Activated naive CD4-positive, alpha-beta T cell treated with anti-CD3 and anti-CD28 coated beads, Interleukin-2, amount 10 ng/mL, durations not matched to agents 7 days and 5 days (primary cell): ENCODE measurements at regions not wholly inside any gene's neighbourhood (a gene's known extent, or its start where the extent isn't known, plus 50 kb on each side); places are given as distances from the start of the nearest gene placed in this dataset.

Experiments
- CTCF ChIA-PET: fragments of 350-600 bp; sonication (Branson Sonifier 250); formaldehyde crosslinking; loops from one replicate; lab custom pipeline; 2021; ENCODE audit warnings: antibody characterized with exemption; lab: Charles Lee
- DNase-seq: peaks from one replicate; pipeline ENCODE4 v3.0.0-alpha.2; 2020
- H3K27ac Mint-ChIP-seq: one replicate; pipeline ENCODE4 v1.8.0; 2021; ENCODE audit warnings: mild to moderate bottlenecking, moderate library complexity, mixed read lengths
- H3K27me3 Mint-ChIP-seq: one replicate; pipeline ENCODE4 v1.8.0; 2021; ENCODE audit warnings: mild to moderate bottlenecking, mixed read lengths
- H3K36me3 Mint-ChIP-seq: one replicate; pipeline ENCODE4 v1.8.0; 2021; ENCODE audit warnings: mixed read lengths
- H3K4me1 Mint-ChIP-seq: one replicate; pipeline ENCODE4 v1.8.0; 2021; ENCODE audit warnings: mixed read lengths
- H3K4me3 Mint-ChIP-seq: one replicate; pipeline ENCODE4 v1.8.0; 2021; ENCODE audit warnings: mild to moderate bottlenecking, moderate library complexity, mixed read lengths
- H3K9me3 Mint-ChIP-seq: one replicate; pipeline ENCODE4 v1.8.0; 2021; ENCODE audit warnings: mixed read lengths

DNA sequence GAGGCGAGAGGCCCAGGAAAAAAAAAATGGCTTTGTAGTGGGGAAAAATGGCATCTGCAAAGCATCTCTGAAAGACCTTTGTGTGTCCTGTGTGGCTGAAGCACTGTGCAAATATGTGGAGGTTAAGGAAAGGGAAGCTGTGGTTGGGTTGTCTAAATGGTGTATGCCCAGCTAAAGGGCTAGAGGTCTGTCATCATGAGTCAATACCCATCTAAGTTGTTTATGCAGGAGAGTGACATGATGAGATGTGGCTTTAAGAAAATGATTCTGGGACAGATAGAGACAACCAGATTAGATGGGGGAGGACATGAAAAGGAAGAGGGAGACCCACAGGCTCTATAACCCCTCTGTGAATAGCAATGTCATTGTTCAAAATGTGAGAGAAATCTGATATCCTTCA is 280.7 kb downstream of the MFSD1 start:
- CTCF ChIA-PET, result no interaction called here
- Mint-ChIP-seq H3K36me3 (no peaks in the 10 kb centered on the region), H3K27ac (no peak overlapping the region), H3K4me1 (no peaks in the 10 kb centered on the region), H3K9me3 (no peaks in the 10 kb centered on the region), H3K27me3 (no peaks in the 10 kb centered on the region), H3K4me3 (no peak overlapping the region)
- DNase-seq, result no peak

DNA sequence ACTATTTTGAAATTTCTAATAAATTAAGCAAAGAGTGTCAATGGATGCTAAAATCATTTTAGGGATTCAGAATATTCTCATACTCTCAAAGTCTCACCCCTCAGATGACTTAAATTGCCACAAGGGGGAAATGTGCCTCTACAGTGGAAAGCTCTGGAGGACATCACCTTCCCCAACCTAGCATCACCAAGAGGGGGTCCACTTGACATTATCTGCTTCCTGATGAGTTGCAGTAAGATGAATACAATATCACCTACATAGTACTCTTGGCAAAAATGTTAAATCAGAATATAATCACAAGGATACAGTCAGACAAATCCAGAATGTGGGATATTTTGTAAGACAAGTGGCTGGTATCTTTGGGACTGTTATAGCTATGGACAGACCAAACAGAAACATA is 290.1 kb downstream of the MFSD1 start:
- Mint-ChIP-seq H3K36me3 (no peaks in the 10 kb centered on the region), H3K4me3 (no peak overlapping the region), H3K9me3 (no peaks in the 10 kb centered on the region), H3K4me1 (no peaks in the 10 kb centered on the region), H3K27ac (no peak overlapping the region), H3K27me3 (no peaks in the 10 kb centered on the region)
- DNase-seq, result no peak
- CTCF ChIA-PET, result no interaction called here

DNA sequence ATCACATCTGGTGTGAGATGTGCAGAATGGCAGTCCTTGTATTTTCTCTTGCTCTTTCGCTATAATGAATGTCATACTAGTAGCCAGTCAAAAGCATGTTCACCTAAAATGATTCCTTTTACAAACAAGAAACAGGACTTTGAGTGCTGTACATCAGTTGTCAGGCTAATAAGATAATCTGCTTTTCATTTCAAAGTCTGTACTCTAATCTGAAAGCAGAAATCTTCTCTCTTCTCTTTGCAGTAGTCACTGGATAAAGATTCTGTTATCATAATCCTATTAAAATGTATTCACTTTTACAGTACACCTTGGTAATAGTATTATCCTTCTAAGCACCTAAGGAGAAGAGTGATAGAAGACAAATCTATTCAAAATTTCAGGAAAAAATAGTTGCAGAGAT is 300.1 kb downstream of the MFSD1 start:
- H3K4me3 Mint-ChIP-seq, result no peak overlapping the region
- H3K27me3 Mint-ChIP-seq, result no peaks in the 10 kb centered on the region
- no peak for DNase-seq
- H3K4me1 Mint-ChIP-seq, result no peaks in the 10 kb centered on the region
- peaks cover 2% of the 10 kb centered on the region for H3K9me3 Mint-ChIP-seq
- CTCF ChIA-PET, result no interaction called here
- no peaks in the 10 kb centered on the region for H3K36me3 Mint-ChIP-seq
- H3K27ac Mint-ChIP-seq, result no peak overlapping the region

DNA sequence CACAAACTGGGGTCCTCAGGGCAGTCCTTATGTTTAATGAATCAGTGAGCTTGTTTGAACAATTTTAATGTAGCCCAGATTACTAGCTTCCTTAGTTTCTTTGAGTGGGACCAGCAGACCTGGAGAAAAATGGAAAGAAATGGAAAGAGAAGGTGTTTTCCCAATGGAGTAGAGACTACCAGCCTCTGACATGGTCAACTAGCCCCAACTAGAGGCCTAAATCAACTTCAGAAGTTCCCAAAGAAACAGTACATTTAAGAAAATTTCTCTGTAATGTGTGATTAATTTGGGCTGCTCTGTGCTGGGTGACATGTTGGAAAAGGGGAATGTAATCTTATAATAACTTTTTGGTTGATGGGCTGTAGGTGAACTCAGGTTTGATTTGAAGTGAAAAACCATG is 310.9 kb downstream of the MFSD1 start:
- no peaks in the 10 kb centered on the region for H3K36me3 Mint-ChIP-seq
- H3K27ac Mint-ChIP-seq, result no peak overlapping the region
- CTCF ChIA-PET, result no interaction called here
- H3K9me3 Mint-ChIP-seq, result no peaks in the 10 kb centered on the region
- H3K4me1 Mint-ChIP-seq, result no peaks in the 10 kb centered on the region
- H3K4me3 Mint-ChIP-seq, result no peak overlapping the region
- no peaks in the 10 kb centered on the region for H3K27me3 Mint-ChIP-seq
- DNase-seq, result no peak

DNA sequence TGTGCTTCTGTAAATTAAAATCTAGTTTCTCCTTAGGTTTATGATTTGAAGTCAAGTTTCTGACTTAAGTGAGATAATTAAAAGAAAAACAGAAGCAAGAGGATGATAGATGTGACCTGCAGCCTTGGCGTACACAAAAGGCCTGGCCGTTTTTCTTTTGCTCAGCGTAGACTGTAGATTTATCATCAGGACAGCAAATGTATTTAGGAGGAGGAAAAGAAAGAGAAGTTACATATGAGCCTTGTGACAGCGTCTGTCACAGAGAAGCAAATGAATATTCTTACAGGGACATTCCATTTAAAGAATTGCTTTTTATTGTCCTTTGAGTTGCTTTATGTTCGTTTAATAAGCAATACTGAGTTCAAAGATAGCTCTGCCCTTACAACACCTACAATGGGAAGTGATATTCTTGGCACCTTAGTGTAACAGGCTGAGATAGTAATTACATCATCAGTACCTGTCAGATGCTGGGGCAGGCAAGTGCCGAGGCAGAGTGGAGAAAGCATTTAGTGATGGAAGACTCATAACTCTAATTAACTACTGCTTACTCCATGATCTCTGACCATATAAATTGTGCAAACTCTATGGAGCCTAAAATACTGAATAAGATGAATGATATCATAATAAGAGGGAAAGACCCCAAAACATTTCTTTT is 311.5 kb downstream of the MFSD1 start:
- CTCF ChIA-PET, result no interaction called here
- H3K4me1 Mint-ChIP-seq, result no peaks in the 10 kb centered on the region
- no peak for DNase-seq
- H3K27ac Mint-ChIP-seq, result no peak overlapping the region
- no peak overlapping the region for H3K4me3 Mint-ChIP-seq
- H3K27me3 Mint-ChIP-seq, result no peaks in the 10 kb centered on the region
- H3K9me3 Mint-ChIP-seq, result no peaks in the 10 kb centered on the region
- H3K36me3 Mint-ChIP-seq, result no peaks in the 10 kb centered on the region

DNA sequence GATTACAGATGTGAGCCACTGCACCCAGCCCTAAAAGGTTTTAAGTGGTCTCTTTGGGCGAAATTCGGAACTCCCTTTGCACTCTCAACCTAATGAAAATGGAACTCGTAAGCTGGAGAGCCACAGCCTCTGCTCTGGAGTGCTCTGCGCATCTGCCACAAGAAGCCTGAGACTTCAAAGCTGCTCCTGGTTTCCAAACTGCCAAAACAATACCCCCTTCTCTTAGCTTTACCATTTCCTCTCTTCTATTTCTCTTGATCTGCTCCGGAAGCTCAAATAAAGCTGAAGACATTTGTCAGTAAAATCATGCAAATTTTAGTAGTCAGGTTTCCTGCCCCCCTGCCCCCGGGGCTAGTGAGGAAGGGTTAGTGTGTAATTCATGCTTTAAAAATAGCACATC is 312.7 kb downstream of the MFSD1 start:
- H3K27ac Mint-ChIP-seq, result no peak overlapping the region

DNA sequence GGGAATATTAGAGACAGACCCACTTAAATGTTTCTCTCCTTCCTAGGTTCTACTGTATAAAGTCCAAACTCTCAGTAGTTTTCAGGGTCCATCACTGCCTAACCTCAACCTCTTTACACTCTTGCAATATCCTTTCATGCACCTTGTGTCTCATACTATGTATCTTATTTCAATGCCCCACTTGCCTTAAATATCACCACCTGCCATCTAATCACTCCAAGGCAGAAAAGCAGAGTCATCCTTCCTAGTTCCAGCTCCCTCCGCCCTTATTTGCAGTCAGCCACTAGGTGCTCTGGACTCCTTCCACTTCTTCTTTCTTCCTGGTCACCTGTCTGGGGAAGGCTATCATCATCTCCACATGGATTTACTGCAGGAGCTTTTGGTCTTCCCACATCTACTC is 322.0 kb downstream of the MFSD1 start:
- Mint-ChIP-seq H3K36me3 (no peaks in the 10 kb centered on the region), H3K4me3 (no peak overlapping the region), H3K27ac (no peak overlapping the region), H3K27me3 (no peaks in the 10 kb centered on the region), H3K9me3 (no peaks in the 10 kb centered on the region), H3K4me1 (no peaks in the 10 kb centered on the region)
- CTCF ChIA-PET, result no interaction called here
- DNase-seq, result no peak

More for the DNA sequence above, 312.7 kb downstream of the MFSD1 start:
- Mint-ChIP-seq H3K4me1 (no peaks in the 10 kb centered on the region), H3K9me3 (no peaks in the 10 kb centered on the region), H3K27me3 (no peaks in the 10 kb centered on the region), H3K36me3 (no peaks in the 10 kb centered on the region), H3K4me3 (no peak overlapping the region)
- CTCF ChIA-PET, result no interaction called here
- DNase-seq, result no peak

DNA sequence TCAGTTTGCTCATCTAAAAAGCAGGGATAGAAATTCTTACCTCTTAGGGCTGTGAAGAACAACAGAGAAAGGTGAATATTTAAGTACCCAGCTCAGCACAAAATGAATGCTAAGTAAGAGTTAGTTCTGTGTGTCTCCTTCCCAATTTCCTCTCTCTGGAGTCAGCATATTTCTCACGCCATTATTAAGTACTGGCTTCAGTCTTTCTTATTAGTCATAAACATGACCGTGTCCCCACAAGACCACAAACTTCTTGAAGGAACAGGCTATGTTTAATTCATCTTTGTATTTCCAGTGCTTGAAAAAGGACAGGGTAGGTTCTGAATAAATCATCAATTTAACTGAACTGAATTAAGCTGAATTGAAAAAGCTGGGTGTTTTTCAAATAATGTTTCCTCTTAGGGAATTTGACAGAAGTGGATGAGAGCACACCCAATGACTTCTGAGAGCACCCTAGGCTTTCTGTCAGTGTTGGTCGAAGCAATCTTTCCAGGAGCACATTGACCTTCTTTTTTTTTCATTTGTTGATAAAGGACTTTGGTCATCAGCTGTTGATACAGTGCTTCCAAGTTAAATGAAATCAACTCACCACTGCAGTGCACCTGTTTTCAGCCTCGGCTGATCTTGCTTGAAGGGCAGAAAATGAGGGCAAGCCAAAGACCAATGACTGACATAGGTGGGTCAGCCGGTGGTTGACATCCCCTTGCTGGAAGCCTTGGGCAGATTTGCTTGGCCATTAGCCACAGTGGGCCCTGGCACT is 324.6 kb downstream of the MFSD1 start:
- CTCF ChIA-PET, result interaction anchor here (0.7 kb wide), 1 partner anchor 201 kb away, joined by 3 read pairs; no protein-coding TSS in a partner anchor
- H3K36me3 Mint-ChIP-seq, result no peaks in the 10 kb centered on the region
- no peak for DNase-seq
- no peaks in the 10 kb centered on the region for H3K9me3 Mint-ChIP-seq
- no peaks in the 10 kb centered on the region for H3K27me3 Mint-ChIP-seq
- H3K4me1 Mint-ChIP-seq, result no peaks in the 10 kb centered on the region
- H3K27ac Mint-ChIP-seq, result no peak overlapping the region
- H3K4me3 Mint-ChIP-seq, result no peak overlapping the region

DNA sequence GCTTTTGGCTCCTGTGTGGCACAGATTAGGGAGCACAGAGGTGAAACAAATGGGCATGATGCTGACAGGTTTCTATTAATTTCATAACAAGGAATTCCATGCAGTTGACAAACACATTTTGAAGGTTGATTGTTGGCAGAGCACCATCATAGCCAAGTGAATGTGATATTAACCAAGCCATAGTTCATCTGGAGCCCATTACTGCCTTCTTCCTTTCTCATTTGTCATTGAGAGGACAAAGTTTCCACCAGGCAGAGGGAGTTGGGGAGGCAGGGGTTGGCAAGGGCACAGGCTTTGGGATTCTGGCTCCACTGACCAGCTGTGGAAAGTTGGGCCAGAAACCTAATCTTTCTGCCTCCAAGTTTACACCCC is 325.2 kb downstream of the MFSD1 start:
- H3K27ac Mint-ChIP-seq, result no peak overlapping the region
- H3K36me3 Mint-ChIP-seq, result no peaks in the 10 kb centered on the region
- H3K4me1 Mint-ChIP-seq, result no peaks in the 10 kb centered on the region
- no peaks in the 10 kb centered on the region for H3K27me3 Mint-ChIP-seq
- no peak for DNase-seq
- no peaks in the 10 kb centered on the region for H3K9me3 Mint-ChIP-seq
- H3K4me3 Mint-ChIP-seq, result no peak overlapping the region
- CTCF ChIA-PET, result no interaction called here

DNA sequence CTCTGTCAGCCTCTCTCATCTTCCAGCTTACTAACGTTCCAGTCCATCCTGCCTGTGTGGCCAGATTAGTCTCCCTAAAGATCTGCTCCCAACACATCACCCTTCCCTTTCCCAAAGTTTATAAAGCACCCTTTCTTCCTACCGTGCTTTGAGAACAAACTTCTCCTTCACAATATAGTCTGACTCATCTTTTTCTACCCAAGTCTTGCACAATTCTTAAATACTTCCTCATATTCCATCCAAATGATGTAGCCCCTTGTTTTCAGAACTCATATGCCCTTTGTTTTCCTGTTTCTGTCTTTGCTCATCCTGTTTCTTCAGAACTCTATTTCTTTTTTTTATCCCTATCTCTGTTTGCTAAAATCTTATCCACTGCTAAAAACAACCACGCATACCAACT is 326.8 kb downstream of the MFSD1 start:
- no peaks in the 10 kb centered on the region for H3K27me3 Mint-ChIP-seq
- H3K9me3 Mint-ChIP-seq, result no peaks in the 10 kb centered on the region
- no peak for DNase-seq
- no peak overlapping the region for H3K27ac Mint-ChIP-seq
- H3K36me3 Mint-ChIP-seq, result no peaks in the 10 kb centered on the region
- H3K4me3 Mint-ChIP-seq, result no peak overlapping the region
- no peaks in the 10 kb centered on the region for H3K4me1 Mint-ChIP-seq
- CTCF ChIA-PET, result no interaction called here

DNA sequence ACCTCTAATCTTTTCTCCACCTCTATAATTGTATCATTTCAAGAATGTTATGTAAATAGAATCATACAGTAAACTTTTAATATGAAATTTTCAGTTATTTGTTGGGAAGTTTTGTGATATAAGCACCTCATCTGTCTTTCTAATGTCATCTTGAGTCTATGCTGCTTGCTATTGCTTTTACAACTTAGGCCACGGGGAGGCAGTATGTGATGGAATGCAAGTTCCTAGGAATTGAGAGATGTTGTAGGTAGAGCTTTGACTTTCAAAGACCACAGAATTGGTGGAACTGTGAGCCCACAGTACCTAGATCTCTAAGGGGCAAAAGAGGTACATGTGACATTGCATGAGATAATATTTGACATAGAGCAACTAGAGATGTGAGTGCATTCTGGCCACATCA is 328.3 kb downstream of the MFSD1 start:
- CTCF ChIA-PET, result no interaction called here
- Mint-ChIP-seq H3K4me3 (no peak overlapping the region), H3K36me3 (no peaks in the 10 kb centered on the region), H3K4me1 (no peaks in the 10 kb centered on the region), H3K27ac (no peak overlapping the region), H3K9me3 (no peaks in the 10 kb centered on the region), H3K27me3 (no peaks in the 10 kb centered on the region)
- no peak for DNase-seq

DNA sequence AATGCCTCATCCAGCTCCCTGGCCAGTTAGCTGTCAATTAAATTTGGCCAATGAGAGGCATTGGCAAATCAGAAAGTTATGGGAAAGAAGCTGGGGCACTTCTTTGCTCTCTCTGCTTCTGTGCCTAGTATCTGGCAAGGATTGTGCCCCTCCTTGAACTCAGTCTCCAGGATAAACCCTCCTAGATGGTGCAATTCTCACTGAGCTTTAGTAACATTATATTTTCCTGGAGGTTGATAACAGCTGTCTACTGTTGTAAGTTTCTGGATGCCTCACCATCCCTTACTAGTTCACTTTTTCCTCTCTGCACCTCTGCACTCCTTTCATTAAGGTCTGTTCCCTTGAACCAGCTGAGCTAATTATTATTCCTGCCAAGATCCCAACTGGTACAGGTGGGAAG is 329.5 kb downstream of the MFSD1 start:
- no peak overlapping the region for H3K4me3 Mint-ChIP-seq
- H3K27me3 Mint-ChIP-seq, result no peaks in the 10 kb centered on the region
- no peaks in the 10 kb centered on the region for H3K4me1 Mint-ChIP-seq
- no peak overlapping the region for H3K27ac Mint-ChIP-seq
- CTCF ChIA-PET, result no interaction called here
- no peaks in the 10 kb centered on the region for H3K36me3 Mint-ChIP-seq
- no peaks in the 10 kb centered on the region for H3K9me3 Mint-ChIP-seq
- DNase-seq, result no peak

DNA sequence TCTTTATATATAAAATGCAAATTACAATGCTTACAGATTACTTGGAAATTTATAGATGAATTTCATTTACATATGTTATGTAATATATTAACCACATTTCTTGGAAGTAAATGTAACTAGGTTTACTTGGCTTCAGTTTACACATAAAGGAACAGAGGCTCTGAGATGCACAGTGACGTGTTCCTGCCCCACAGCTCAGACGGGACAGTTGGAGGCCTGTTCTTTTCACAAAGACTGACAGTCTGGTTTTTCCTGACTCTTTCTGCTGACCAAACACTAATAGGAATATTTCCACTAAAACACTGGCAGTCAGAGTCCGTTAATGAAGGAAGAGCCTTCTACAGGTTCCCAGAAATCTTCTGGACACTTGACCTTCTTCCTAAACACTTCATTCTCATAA is 336.1 kb downstream of the MFSD1 start:
- no peak for DNase-seq
- Mint-ChIP-seq H3K4me1 (no peaks in the 10 kb centered on the region), H3K27ac (no peak overlapping the region), H3K4me3 (no peak overlapping the region), H3K27me3 (no peaks in the 10 kb centered on the region), H3K9me3 (no peaks in the 10 kb centered on the region), H3K36me3 (no peaks in the 10 kb centered on the region)
- CTCF ChIA-PET, result no interaction called here

DNA sequence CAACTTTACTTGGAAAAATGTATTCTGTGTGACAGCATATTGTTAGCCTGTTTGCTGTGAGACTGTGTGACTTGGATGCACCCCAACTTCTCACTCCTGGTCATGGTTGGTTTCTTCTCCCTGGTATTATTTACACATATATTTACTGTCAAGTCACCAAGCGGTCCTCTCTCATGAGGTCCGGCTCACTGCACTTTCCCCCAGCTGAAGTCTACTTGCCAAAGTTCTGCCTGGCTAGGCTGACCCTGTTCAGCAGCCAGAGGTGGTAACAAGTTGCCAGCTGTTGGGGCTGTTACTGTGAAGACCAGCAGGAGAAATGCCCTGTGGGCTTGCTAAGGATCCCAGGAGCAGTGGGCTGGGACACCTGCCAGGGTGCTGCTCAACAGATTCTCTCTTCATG is 337.5 kb downstream of the MFSD1 start:
- no peak for DNase-seq
- H3K36me3 Mint-ChIP-seq, result no peaks in the 10 kb centered on the region
- no peaks in the 10 kb centered on the region for H3K9me3 Mint-ChIP-seq
- no peaks in the 10 kb centered on the region for H3K27me3 Mint-ChIP-seq
- H3K4me1 Mint-ChIP-seq, result no peaks in the 10 kb centered on the region
- no peak overlapping the region for H3K4me3 Mint-ChIP-seq
- H3K27ac Mint-ChIP-seq, result no peak overlapping the region
- CTCF ChIA-PET, result no interaction called here

DNA sequence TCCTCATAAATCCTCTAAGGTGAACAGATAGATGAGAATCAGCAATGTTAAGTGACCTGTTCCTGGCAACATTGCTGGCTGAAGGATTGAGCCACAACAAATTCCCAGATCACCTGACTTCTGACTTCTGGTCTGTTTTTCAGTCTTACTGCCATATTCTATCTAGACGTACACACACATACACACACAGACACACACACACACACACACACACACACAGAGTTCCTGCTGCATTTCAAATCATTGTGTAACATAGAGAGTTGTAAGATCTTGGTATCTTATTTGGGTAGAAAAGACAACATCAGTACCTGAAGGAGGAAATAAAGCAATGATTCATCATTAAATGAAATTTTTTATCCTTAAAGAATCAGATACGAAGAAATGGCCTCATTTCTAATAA is 342.6 kb downstream of the MFSD1 start:
- H3K27me3 Mint-ChIP-seq, result no peaks in the 10 kb centered on the region

More for the DNA sequence above, 342.6 kb downstream of the MFSD1 start:
- no peaks in the 10 kb centered on the region for H3K4me1 Mint-ChIP-seq
- CTCF ChIA-PET, result no interaction called here
- H3K4me3 Mint-ChIP-seq, result no peak overlapping the region
- no peak overlapping the region for H3K27ac Mint-ChIP-seq
- no peaks in the 10 kb centered on the region for H3K36me3 Mint-ChIP-seq
- DNase-seq, result no peak
- no peaks in the 10 kb centered on the region for H3K9me3 Mint-ChIP-seq
